KBM-7 (cell line): ENCODE measurements at regions not wholly inside any gene's neighbourhood (a gene's known extent, or its start where the extent isn't known, plus 50 kb on each side); places are given as distances from the start of the nearest gene placed in this dataset.
"Not testable (repeated sequence)": the region's sequence is repeated elsewhere in the genome, so short reads cannot be mapped to it uniquely, and the experiment has no call there.

ENCODE experiments used
- DNase-seq: peaks from one replicate; pipeline ENCODE4 v3.0.0-alpha.2; 2015
- in situ Hi-C: fragments of 300-500 bp; cut with MboI; formaldehyde crosslinking; loops from 2 replicates; pipeline ENCODE4 v1.14.3; 2020; ENCODE audit warnings: low sequenced_read_pairs, low pct_unique_long_range_greater_than_20kb, mixed read lengths

- in situ Hi-C loops, DNase-seq: not testable (repeated sequence)
These were observed 157.7 kb downstream of the GIPC2 start for GRCh38 chr1:78203410-78203982.

- in situ Hi-C loops: no loop called here
- no peak for DNase-seq
These were observed 164.4 kb downstream of the GIPC2 start for GRCh38 chr1:78210175-78210574.

GRCh38 chr1:78211483-78212092 lies 165.8 kb downstream of the GIPC2 start:
- in situ Hi-C loops: no loop called here
- DNase-seq: no peak

GRCh38 chr1:78214334-78214733 lies 168.6 kb downstream of the GIPC2 start:
- no peak for DNase-seq
- in situ Hi-C loops: no loop called here

GRCh38 chr1:78222225-78222959 lies 176.6 kb downstream of the GIPC2 start:
- in situ Hi-C loops: no loop called here
- DNase-seq: no peak

GRCh38 chr1:78222960-78223358 lies 177.2 kb downstream of the GIPC2 start:
- no peak for DNase-seq
- in situ Hi-C loops: no loop called here

- no peak for DNase-seq
- in situ Hi-C loops: no loop called here
These were observed 177.8 kb downstream of the GIPC2 start for GRCh38 chr1:78223417-78224215.

GRCh38 chr1:78224246-78224785 lies 178.6 kb downstream of the GIPC2 start:
- in situ Hi-C loops: no loop called here
- no peak for DNase-seq

GRCh38 chr1:78224861-78225552 lies 179.2 kb downstream of the GIPC2 start:
- DNase-seq: no peak
- in situ Hi-C loops: no loop called here

GRCh38 chr1:78226784-78227183 lies 181.0 kb downstream of the GIPC2 start:
- DNase-seq: no peak
- in situ Hi-C loops: no loop called here

- in situ Hi-C loops: no loop called here
- no peak for DNase-seq
These were observed 182.2 kb downstream of the GIPC2 start for GRCh38 chr1:78227705-78228635.

- DNase-seq: no peak
- in situ Hi-C loops: no loop called here
These were observed 183.6 kb downstream of the GIPC2 start for GRCh38 chr1:78229344-78229743.

- in situ Hi-C loops: no loop called here
- no peak for DNase-seq
These were observed 185.7 kb downstream of the GIPC2 start for GRCh38 chr1:78231477-78231876.

- in situ Hi-C loops: no loop called here
- no peak for DNase-seq
These were observed 186.1 kb downstream of the GIPC2 start for GRCh38 chr1:78231894-78232293.

- in situ Hi-C loops: no loop called here
- no peak for DNase-seq
These were observed 186.9 kb downstream of the GIPC2 start for GRCh38 chr1:78232630-78233029.

- in situ Hi-C loops: no loop called here
- DNase-seq: no peak
These were observed 188.7 kb downstream of the GIPC2 start for GRCh38 chr1:78234496-78234895.

GRCh38 chr1:78236716-78237115 lies 190.9 kb downstream of the GIPC2 start:
- in situ Hi-C loops: no loop called here
- no peak for DNase-seq

- in situ Hi-C loops: no loop called here
- no peak for DNase-seq
These were observed 191.7 kb downstream of the GIPC2 start for GRCh38 chr1:78237364-78237916.
